K562 (cell line): ENCODE measurements at regions not wholly inside any gene's neighbourhood (a gene's known extent, or its start where the extent isn't known, plus 50 kb on each side); places are given as distances from the start of the nearest gene placed in this dataset.

Source experiments
- ATAC-seq: fragments of 200-7000 bp; cut with Tn5 transposase; 3 replicates; pipeline ENCODE4 v1.9.1; 2020; ENCODE audit warnings: moderate library complexity
- BruUV-seq: library from RNA; stranded (reverse); fragments of 400-500 nt; replicated peaks from 2 replicates; lab custom pipeline; 2021; lab: Mats Ljungman, UMichigan
- CTCF ChIA-PET: fragments of 300-600 bp; formaldehyde crosslinking; extraction: SDS; loops from one replicate; lab custom pipeline; 2021; ENCODE audit warnings: low intra/inter-chr PET ratio; lab: Yijun Ruan, JAX
- POLR2A ChIA-PET: fragments of 300-600, 350-650 bp; sonication (Branson Sonifier 250); formaldehyde crosslinking; extraction: SDS; loops from one replicate; lab custom pipeline; 2021; ENCODE audit warnings: antibody characterized with exemption, inconsistent platforms; lab: Yijun Ruan, JAX
- DNase-seq, 4 experiments: peaks; one replicate each; pipeline versions ENCODE4 v3.0.0 to v3.0.0-alpha.2; 2011 to 2018; ENCODE audit warnings: low spot score in 3 of 4, mixed read lengths in 3 of 4; ENCODE audit errors: extremely low read depth in 1 of 4
- FAIRE-seq: peaks from 2 replicates; lab custom pipeline; 2011; peaks lifted over from hg19 to GRCh38; lab: Jason Lieb, UNC
- H2AFZ ChIP-seq: 2 replicates; pipeline ENCODE4 v1.6.0; 2011; ENCODE audit warnings: low read depth, low read length, control low read depth, inconsistent platforms
- H3K27ac ChIP-seq: fragments of 200-600 bp; 3 replicates; pipeline ENCODE4 v1.8.0; 2011; ENCODE audit warnings: low read depth, mild to moderate bottlenecking, control low read depth, inconsistent platforms, low read length, moderate library complexity, mixed read lengths; ENCODE audit errors: extremely low read depth
- H3K27me3 ChIP-seq, 2 experiments: fragments of 300-600 bp in 1 of 2; 2 replicates in 1 of 2; 3 replicates in 1 of 2; pipeline versions ENCODE4 v1.6.0 to v1.8.0; 2011; ENCODE audit warnings: inconsistent platforms in 2 of 2, low read length in 2 of 2, mild to moderate bottlenecking in 1 of 2, mixed read lengths in 1 of 2, moderate library complexity in 1 of 2; ENCODE audit not compliant: control insufficient read depth in 2 of 2, insufficient read depth in 2 of 2
- H3K36me3 ChIP-seq: fragments of 300-600 bp; 3 replicates; pipeline ENCODE4 v1.8.0; 2011; ENCODE audit warnings: mild to moderate bottlenecking, low read length, inconsistent platforms; ENCODE audit not compliant: control insufficient read depth, insufficient read depth
- H3K4me1 ChIP-seq, 2 experiments: fragments of 200-600 bp in 1 of 2; replicated peaks in 1 of 2; 2 replicates in 1 of 2; 3 replicates in 1 of 2; pipeline versions ENCODE4 v1.5.1 to v1.8.0; 2011; ENCODE audit warnings: inconsistent platforms in 2 of 2, low read length in 2 of 2, mild to moderate bottlenecking in 1 of 2, mixed read lengths in 1 of 2, moderate library complexity in 1 of 2; ENCODE audit not compliant: control insufficient read depth in 2 of 2, insufficient read depth in 2 of 2
- H3K4me2 ChIP-seq: 2 replicates; pipeline ENCODE4 v1.6.1; 2011; ENCODE audit warnings: low read length, control low read depth, inconsistent platforms, mixed read lengths; ENCODE audit not compliant: insufficient read depth
- H3K4me3 ChIP-seq: fragments of 200-600 bp; sonication (generic), shearing (Covaris generic); 2 replicates; pipeline ENCODE4 v1.5.1; 2016; ENCODE audit warnings: control low read depth, inconsistent platforms
- H3K79me2 ChIP-seq: fragments of 200-600 bp; 3 replicates; pipeline ENCODE4 v1.8.0; 2011; ENCODE audit warnings: low read length, inconsistent platforms; ENCODE audit not compliant: control insufficient read depth, insufficient read depth
- H3K9ac ChIP-seq, 2 experiments: 2 replicates each; pipeline versions ENCODE4 v1.6.0 to v1.6.1; 2011; ENCODE audit warnings: low read depth in 2 of 2, low read length in 2 of 2, control low read depth in 1 of 2, inconsistent platforms in 1 of 2, mild to moderate bottlenecking in 1 of 2, mixed read lengths in 1 of 2; ENCODE audit not compliant: insufficient read depth in 1 of 2
- H3K9me1 ChIP-seq: one replicate; pipeline ENCODE4 v1.6.0; 2011; ENCODE audit warnings: inconsistent platforms, mild to moderate bottlenecking, low read length, moderate library complexity; ENCODE audit not compliant: control insufficient read depth, insufficient read depth
- H3K9me3 ChIP-seq: replicated peaks from 2 replicates; pipeline ENCODE4 v1.5.1; 2011; ENCODE audit warnings: low read depth, low read length, inconsistent platforms; ENCODE audit not compliant: control insufficient read depth, insufficient read depth
- H4K20me1 ChIP-seq: replicated peaks from 2 replicates; pipeline ENCODE4 v1.6.1; 2011; ENCODE audit warnings: low read length, inconsistent platforms, mixed read lengths; ENCODE audit not compliant: control insufficient read depth, insufficient read depth
- HIVEP1 ChIP-seq: fragments of 250-450 bp; sonication (Bioruptor Pico); IDR thresholded peaks from 2 replicates; pipeline ENCODE4 v1.4.0; 2020; ENCODE audit warnings: mild to moderate bottlenecking
- JUND ChIP-seq, 2 experiments: IDR thresholded peaks; 2 replicates in 1 of 2; 3 replicates in 1 of 2; pipeline ENCODE4 v1.6.1; 2011; ENCODE audit warnings: borderline replicate concordance in 2 of 2, low read depth in 2 of 2, low read length in 2 of 2, improper control_type of control experiment in 1 of 2, missing biosample characterization in 1 of 2, missing genetic modification characterization in 1 of 2, missing genetic modification reagents in 1 of 2
- MBD2 ChIP-seq: sonication (generic); IDR thresholded peaks from 2 replicates; pipeline ENCODE4 v1.6.1; 2016; ENCODE audit warnings: low read depth, borderline replicate concordance
- MGA ChIP-seq: fragments of 450-650 bp; IDR thresholded peaks from 2 replicates; pipeline ENCODE4 v1.6.1; 2016; ENCODE audit warnings: mild to moderate bottlenecking, moderate library complexity
- NR0B1 ChIP-seq: fragments of 450-650 bp; IDR thresholded peaks from one replicate; pipeline ENCODE4 v1.6.1; 2018; ENCODE audit warnings: mild to moderate bottlenecking, moderate library complexity; ENCODE audit not compliant: partially characterized antibody
- TRIM25 ChIP-seq: fragments of 450-650 bp; IDR thresholded peaks from 2 replicates; pipeline ENCODE4 v1.7.0; 2016; ENCODE audit warnings: borderline replicate concordance
- ZNF134 ChIP-seq: fragments of 250-450 bp; sonication (Bioruptor Pico); conservative IDR thresholded peaks from 2 replicates; pipeline ENCODE4 v1.4.0; 2020
- ZNF830 ChIP-seq: fragments of 250-450 bp; sonication (Bioruptor Pico); IDR thresholded peaks from 2 replicates; pipeline ENCODE4 v1.5.0; 2021; ENCODE audit warnings: mild to moderate bottlenecking
- WGBS: fragments of 100-300 bp; shearing (Covaris generic); methylation state at CpG from one replicate; pipeline ENCODE4 v1.1.6; 2016; ENCODE audit warnings: low coverage, mixed read lengths; ENCODE audit not compliant: insufficient coverage; ENCODE audit errors: missing lambda C conversion rate; 5-methylcytosine and 5-hydroxymethylcytosine counted together
- in situ Hi-C: fragments of 300-500 bp; cut with MboI; formaldehyde crosslinking; loops from 4 replicates; pipeline ENCODE4 v1.15.0; 2018; ENCODE audit warnings: inconsistent platforms, mixed read lengths
- intact Hi-C: fragments of 100-400 bp; cut with micrococcal nuclease; formaldehyde crosslinking; loops from 2 replicates; pipeline ENCODE4 v1.14.2; 2022

GRCh38 chr6:122878796-122879195, 89.7 kb downstream of the SMPDL3A start:
- Histone ChIP-seq H3K4me3 (no peak overlapping the region), H3K9me1 (no peaks in the 10 kb centered on the region), H3K36me3 (no peaks in the 10 kb centered on the region), H3K4me2 (no peak overlapping the region), H2AFZ (no peak overlapping the region), H3K27ac (no peak overlapping the region), H3K9me3 (no peaks in the 10 kb centered on the region), H3K79me2 (no peaks in the 10 kb centered on the region), H4K20me1 (no peaks in the 10 kb centered on the region), H3K9ac (no peak overlapping the region), H3K4me1 (no peaks in the 10 kb centered on the region), H3K27me3 (no peaks in the 10 kb centered on the region)
- POLR2A ChIA-PET = no interaction called here
- no peak for FAIRE-seq
- BruUV-seq = no TSS peak
- CTCF ChIA-PET = no interaction called here
- no peak for DNase-seq
- in situ Hi-C loops (no loop called here), intact Hi-C loops (no loop called here)
- 6% methylated on average over 1 of the region's 1 CpG for whole genome bisulfite sequencing
- no peak for ATAC-seq
- TF ChIP-seq MBD2 = no peak
- TF ChIP-seq NR0B1 = no peak
- no peak for TF ChIP-seq HIVEP1 (CRISPR knock-in tag)
- TF ChIP-seq MGA = no peak
- TF ChIP-seq TRIM25 = no peak
- TF ChIP-seq ZNF830 (CRISPR knock-in tag) = no peak
- TF ChIP-seq JUND (IDR thresholded peaks at IDR 0.05; ENCODE audit: borderline replicate concordance, low read depth, low read length) = no peak
- no peak for TF ChIP-seq JUND (tag; IDR thresholded peaks at IDR 0.05; ENCODE audit: borderline replicate concordance, low read depth, low read length)
- no peak for TF ChIP-seq ZNF134 (CRISPR knock-in tag)
